Stimulated activated CD8-positive, alpha-beta memory T cell treated with anti-CD3 and anti-CD28 coated beads, Interleukin-15, amount 100 ng/mL, for 1 hour (primary cell): ENCODE measurements at regions not wholly inside any gene's neighbourhood (a gene's known extent, or its start where the extent isn't known, plus 50 kb on each side); places are given as distances from the start of the nearest gene placed in this dataset.

Experiments
- DNase-seq: peaks from one replicate; pipeline ENCODE4 v3.0.0-alpha.2; 2020; ENCODE audit warnings: low read depth

DNA sequence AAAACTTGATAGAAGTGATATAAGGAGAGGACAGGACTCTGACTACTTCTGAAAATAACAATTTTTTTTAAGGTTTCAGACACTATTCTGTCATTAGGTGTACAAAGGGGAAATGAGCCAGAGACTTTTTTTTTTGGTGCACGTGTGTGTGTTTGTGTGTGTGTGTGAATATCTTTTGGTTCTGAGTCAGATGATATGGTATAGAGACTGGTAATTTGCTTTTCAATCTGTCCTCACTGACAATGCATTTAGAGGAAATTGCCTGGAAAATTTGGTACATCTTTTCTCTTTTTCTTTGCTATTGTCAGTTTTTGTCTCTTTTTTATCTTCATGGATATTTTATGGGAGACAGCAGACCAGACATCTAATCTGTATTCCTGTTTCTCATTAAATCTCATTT, 59.3 kb downstream of the DDIT4L start:
- no peak for DNase-seq

DNA sequence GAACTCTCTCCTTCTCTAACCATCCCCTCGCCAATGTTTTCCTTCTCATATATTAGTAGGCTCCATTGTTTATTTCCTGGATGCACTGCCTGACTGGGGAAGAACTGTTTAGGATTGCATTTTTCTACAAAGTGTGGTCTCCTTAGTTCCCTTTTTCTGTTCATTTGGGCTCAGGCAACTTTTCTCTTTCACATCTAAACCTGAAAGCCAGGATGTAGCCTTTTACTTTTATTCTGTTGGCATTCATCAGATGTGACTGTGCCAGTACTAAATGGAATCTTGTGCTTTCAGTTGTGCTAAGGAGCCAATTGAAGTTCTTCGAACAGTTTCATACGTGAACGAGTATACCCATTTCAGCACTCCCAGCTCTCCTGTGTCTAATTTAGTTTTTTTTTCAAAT, 59.8 kb downstream of the DDIT4L start:
- no peak for DNase-seq

DNA sequence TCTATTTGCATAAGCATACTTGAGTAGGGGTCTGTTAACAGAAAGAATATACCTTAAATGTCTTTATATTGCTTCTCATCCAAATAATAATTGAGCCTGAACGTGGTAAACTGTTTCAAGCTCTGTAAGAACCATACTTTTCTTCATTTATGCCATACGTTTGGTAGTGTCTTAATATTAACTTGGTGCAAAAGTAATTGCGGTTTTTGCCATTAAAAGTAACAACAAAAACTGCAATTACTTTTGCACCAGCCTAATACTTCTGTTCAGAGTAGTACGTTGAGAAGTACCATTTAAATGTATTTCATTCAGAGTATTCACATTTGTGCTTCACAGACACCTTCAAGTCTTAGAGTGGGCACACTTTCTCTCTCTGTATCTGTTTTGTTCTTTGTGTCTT, 60.5 kb downstream of the DDIT4L start:
- no peak for DNase-seq

DNA sequence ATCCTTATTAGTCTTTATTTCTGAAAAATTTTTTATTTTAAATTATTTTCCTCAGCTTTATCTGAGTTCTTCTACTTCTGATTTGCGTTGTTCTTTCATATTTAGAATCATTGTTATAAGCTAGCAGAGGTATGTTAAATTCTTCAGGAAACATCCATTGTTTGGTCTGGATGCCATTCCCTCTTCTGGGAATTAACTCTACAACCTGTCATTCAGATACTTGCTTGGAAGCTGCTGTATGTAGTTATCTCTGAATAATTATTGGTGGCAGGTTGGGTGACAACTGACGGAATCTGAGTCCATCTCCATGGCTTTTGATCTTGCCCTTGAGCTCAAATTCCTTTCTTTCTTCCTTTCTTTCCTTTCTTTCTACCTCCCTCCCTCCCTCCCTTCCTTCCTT, 61.9 kb downstream of the DDIT4L start:
- DNase-seq, result no peak

DNA sequence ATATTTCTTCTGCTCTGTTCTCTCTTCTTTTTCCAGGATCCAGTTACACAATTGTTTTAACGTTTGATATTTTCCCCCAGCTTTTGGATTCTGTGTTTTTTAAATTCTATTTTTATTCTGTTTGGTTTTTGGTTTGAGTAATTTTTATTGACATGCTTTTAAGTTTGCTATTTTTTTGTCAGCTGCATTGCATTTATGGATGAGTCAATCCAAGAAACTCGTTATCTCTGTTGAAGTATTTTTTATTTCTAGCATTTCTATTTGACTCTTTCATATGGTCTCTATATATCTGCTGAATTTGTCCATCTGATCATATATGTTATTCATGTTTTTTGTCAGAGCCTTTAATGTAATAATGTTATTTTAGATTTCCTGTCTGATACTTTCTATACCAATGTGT, 65.6 kb downstream of the DDIT4L start:
- DNase-seq, result no peak

DNA sequence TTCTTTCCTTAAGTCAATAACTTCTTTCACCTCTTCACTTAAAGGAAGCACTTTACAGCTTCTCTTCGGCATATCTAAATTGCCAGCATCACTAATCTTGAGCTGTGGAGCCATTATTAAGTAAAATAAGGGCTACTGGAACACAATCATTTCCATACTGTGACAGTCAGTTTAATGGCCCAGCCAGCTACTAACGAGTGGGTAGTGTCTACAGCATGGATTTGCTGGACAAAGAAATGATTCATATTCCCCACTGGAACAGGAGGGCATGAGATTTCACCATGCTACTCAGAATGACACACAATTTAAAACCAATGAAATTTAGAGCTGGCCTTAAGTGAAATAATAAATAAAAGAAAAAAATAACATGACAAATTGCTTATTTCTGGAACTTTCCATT, 72.1 kb downstream of the DDIT4L start:
- DNase-seq, result no peak

DNA sequence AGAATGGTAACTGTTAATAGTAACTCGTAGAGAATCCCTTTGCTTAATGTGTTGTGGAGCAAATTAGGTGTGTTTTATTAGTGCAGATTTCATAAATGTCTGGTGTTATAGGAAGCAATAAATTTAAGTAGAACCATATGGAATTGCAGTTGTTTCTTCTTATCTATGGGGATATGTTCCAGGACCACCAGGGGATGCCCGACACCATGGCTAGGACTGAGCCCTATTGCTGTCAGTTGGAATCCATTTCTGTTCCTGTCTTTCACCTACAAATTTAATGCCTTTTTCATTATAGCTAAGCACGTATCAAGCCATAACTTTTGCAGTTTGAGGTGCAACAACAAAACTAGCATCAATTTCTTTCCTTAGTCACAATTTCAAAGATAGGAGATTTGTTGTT, 72.5 kb downstream of the DDIT4L start:
- DNase-seq, result no peak

DNA sequence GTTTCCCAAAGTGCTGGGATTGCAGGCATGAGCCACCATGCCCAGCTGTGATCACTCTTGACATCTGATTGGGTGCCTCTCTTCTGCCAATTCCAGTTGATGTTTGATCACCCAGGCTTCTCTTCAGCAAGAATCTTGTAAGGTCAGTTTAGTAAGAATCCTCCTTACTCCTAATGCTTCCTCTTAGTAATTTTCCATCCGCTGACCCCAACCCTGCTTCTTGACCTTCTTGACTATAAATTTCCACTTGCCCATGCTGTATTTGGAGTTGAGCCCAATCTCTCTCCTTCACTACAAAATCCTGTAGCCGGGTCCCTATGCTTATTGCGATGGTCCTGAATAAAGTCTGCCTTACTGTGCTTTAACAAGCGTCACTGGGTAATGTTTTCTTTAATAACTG, 75.4 kb downstream of the DDIT4L start:
- DNase-seq, result no peak

DNA sequence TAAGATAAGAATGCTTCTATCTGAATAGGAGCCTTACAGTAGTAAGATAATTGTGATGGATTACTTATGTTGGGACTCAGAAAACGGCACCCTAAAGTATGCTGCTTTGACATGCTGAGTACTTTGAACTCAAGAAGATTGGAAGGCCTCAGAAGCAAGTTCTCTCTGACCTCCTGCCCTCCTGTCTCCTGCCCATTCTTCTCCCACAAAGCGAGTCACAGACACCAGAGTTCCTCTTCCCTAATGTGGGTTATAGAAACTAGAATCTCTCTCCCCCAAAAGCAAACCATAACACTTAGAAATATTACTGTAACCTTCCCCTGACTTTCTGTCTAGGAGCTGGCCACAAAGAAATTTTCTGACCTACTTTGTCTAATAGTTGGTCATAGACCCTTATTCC, 76.5 kb downstream of the DDIT4L start:
- DNase-seq, result no peak

DNA sequence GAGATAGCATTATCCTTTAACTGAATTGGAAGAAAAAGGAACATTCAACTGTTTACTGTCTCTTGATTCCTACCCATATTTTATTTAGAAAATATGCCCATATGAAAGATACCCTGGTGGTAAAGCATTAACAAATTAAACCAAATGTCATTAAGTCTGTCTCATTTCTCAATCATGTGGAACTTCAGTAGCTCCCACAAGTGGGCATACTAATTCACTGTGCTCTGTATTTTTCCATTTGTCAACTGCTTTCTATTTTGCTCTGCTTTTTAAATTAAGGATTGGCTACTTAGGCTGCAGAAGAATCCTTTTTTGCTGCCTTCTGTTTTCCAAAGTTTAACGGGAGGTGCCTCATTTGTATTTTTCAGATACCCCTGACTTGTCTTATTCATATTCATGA, 77.2 kb downstream of the DDIT4L start:
- no peak for DNase-seq

DNA sequence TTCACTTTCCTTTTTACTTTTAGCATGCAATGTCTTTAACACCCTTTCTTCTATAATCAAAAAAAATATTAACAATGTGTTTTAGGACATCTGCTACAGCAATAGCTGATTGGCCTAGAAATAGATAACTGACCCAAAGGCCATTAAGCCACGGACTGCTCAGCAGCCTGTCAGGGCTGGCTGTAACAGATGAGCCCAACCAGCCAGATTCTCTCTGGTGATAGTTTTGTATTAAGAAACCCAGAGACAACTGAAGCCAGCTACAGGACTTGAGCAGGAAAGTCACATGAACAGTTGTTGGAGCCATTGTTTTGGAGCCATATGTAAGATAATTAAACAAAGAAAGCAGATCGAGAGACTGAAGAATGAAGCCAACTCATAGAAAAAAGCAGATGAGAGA, 80.3 kb downstream of the DDIT4L start:
- no peak for DNase-seq

DNA sequence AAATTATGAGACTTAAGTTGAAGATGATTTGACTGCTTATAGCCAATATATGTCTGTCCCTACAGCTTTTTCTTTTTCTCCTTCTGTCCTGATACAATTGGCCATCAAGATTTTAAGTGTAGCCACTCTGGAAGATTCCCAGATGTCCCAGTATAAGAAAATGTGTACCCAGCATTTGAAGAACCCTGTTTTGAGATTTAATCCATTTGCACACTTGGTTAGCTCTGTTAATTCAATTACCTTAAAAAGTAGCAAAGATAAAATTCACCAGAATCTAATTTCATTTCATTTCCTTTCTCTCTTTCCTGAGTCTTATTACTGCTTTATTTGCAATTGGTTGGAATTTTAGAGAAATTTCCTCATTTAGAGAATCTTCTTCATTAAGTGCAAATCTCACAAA, 81.4 kb downstream of the DDIT4L start:
- DNase-seq, result no peak

DNA sequence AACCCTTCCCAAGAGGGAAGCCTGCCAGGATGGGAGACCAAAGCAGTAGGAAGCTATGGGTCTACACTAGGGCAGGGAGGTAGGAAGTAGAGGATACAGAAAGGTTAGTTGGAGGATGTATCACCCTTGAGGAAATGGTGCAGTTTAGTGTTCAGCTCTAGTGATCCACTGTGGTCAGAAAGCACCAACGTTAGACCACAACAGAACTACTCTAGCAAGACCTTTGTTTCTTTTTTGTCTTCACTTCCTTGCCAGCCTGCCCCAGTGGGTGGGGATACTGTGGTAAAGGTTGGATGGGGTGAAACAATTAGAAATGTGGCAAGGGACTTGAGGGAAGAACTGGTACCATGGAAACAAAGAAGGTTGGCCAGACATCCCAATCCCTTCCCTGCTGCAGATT, 83.3 kb downstream of the DDIT4L start:
- no peak for DNase-seq

DNA sequence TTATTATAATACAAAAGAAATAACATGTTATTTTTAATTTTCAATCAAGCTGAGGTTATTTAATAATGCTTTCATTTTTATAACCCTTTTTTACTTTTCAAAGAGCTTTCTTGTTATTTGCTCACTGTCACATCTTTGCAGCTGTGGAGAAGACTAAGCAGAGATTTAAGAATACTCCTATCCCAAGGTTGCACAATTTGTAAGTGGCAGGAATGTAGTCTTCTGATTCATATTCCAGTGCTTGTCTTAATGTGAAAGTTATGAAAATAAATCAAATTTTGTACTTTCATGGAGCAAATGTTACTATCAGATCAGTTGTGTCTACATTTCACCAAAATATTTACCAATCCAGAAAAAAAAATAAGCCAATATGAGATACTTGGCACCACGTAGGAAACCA, 86.6 kb downstream of the DDIT4L start:
- no peak for DNase-seq

DNA sequence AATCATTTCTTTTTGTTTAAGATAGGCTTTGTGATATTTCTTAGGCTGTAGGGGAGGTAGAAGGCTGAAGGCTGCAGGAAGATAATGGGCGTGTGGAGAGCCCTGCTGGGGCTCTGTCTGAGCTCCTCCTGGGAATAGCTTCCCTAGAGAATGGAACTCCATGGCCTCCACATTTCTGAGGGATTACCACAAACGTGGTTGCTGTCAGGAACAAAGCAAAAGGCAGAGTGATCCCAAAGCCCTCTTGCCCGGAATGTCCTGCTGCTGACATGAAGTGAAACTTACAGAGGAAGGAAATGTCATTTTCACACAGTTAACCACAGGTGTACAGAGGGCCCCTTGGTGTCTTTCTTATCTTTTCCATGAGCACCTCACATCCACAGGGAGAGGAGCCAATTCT, 89.3 kb downstream of the DDIT4L start:
- DNase-seq, result no peak

DNA sequence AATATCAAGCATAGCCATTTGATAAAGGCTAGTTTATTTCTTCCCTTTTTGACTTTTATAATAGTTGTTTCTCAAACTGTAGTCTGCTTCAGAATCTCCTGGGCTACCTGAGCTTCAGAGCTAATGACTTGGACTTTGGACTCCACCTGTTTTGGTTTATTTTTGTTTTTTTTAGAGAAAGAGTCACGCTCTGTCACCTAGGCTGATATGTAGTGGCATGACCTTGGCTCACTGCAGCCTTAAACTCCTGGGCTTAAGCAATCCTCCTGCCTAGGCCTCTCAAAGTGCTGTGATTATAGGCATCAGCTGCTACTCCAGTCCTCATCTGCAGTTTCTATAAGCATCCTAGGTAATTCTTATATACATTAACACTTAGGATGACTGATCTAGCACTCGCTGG, 90.5 kb downstream of the DDIT4L start:
- no peak for DNase-seq

DNA sequence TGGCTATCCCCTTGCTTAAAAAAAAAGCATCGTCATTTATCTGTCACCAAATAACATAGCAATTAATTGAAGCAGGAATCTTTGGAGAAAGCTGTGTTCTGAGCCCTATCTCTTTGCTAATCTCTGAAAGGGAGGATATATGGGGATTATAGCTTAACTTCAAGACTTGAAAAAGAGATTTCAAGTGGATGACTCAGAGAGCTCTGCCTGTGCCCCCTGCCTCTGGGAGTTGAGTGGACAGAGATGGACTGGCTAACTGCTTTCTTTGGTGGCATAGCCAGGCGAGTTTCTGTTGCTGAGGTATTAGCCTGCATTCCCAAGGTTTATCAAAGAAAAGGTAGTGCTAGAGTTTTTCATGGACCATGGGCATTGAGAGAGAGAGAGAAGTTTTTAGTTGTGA, 91.6 kb downstream of the DDIT4L start:
- no peak for DNase-seq

DNA sequence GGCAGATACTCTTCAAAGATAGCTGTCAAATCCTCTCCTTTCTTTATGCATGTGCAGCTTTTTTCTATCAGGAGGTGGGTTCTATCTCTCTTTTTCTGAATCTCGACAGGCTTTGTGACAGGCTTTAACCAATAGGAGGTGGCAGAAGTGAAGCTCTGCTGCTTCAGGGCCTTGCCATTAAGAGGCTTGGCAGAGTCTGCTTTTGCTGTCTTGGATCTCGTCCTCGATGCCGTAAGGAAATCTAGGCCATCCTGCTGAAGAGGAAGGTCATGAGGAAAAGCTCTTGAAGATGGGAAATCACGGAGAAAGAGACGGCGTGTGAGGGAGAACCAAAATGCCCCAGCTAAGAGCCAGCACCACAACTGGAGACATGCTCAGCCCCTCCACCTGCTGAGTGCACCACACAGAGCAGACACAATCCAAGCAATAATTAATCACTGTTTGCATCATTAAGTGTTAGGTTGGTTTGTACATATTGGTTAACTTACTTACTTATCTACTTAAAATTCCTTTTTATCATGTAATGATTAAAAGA, 92.2 kb downstream of the DDIT4L start:
- no peak for DNase-seq

DNA sequence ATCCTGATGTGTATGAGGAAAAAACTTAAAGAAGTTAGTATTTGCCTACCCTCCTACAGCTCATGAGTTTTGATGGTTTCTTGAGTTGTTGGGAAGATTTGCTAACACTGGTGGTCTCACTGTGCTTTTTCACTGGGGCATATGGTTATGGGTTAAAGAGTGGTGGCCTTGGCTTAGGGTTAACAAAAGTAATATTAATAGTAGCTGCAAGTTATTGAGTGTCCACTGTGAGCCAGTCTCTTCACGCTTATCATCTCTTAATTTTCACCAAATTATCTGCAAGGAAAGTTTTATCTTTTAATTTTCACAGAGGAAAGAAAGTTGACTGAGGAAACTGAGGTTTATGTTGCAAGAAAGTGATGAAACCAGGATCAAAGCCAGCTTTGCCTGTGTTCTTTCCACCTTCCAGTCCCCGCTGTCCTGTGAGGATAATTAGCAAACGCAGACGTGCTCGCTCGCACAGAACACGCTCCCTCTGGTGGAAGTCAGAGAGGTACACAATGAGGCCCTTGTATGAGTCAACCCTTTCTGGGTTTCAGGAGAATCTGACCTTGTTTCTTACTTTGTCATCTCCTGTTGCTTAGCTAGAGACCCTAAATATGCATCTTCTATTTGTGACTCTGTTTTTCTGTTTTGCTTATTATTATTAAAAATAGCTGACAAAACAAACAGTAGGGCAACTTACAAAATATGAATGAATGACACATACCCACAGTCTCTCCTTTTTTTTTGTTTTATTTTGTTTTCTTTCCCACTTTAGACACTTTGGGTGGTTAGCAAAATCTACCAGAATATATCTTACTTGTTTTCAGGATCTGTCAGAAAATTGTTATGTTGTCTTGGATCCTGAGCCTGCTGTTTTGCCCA, 94.3 kb downstream of the DDIT4L start:
- DNase-seq, result peak; percentile 7

DNA sequence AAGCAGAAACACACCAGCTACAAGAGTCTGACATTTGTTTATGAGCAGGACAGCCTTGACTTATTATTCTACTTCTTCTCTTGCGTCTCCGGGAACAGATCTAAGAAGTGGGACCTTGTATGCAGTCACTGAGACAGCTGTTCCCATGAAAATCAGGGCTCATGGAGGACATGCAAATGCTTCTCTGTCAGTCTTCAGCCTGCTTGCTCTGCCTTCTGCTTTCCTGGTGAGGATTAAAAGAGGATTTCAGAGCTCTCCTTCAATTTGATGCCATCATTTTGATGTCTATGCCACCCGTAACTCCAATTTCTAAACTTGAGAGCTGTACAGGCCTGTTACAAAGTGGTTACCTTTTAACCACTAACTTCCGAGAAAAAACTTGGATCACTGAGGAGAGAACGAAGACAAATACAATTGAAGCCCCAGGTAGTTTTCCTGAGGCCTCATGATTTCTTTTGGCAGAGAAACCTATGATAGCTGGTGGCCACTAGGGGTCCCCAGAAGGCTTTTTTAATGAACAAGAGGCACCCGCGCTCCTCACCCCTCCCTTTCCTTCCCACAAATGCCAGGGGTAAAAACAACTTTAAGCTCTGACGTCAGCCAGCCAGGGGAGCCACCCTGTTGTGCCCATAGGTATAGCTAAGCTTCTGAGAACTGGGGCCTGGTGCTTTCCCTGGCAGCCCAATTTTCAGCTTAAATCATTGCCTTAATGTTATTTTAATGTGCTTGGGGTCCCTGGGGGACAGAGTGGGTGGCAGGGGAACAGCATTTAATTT, 97.0 kb downstream of the DDIT4L start:
- DNase-seq, result peak; percentile 77

DNA sequence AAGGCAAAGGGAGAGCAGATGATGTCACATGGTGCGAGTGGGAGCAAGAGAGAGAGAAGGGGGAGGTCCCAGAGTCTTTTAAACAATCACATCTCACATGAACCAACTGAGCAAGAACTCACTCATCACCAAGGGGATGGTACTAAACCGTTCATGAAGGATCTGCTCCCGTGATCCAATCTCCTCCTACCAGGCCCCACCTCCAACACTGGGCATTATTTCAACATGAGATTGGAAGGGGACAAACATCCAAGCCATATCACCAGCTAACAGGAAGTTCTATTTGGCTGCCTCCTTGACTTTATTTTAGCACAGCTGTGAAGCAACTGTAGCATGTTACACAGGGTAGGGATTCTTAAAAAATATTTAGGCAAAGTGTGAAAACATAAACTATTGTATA, 102.5 kb downstream of the DDIT4L start:
- DNase-seq, result no peak

DNA sequence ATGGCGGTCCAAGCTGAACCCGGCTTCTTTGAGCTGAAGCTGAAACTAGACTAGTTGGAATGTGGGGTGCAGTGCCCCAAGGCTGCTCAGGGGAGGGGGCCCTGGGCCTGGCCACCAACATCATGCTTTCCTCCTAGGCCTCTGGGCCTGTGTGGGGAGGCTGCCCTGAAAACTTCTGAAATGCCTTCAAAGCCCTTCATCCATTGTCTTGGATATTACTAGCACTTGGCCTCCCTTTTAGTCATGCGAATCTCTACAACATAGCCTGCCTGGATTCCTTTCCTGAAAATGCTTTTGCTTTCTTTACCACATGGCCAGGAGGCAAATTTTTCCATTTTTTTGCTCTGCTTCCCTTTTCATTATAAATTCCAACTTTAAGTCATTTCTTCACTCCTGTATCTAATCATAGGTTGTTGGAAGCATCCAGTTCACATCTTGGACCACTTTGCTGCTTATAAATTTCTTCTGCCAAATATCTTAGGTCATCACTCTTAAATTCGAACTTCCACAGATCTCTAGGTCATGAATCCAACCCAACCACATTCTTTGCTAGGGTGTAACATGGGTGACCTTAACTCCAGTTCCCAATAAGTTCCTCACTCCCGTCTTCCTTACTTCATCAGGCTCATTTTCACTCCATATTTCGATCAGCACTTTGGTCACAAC, 103.4 kb downstream of the DDIT4L start:
- no peak for DNase-seq

DNA sequence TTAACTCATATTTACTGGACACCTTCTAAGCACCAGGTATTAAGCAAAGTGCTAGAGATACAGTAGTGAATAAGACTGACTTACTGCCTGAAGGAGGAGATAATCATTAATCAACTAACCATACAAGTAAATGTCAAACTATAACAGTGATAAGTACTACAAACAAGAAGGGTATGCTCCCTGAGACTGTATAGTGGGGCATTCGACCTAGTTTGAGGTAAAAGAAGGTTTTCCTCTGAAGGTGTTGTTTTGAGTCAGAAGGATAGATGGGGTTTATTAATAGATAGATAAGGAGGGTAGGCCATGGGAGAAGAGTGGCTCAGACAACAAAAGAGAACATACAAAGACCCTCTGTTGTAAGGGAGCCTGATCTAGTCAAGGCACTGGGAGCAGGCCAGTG, 105.4 kb downstream of the DDIT4L start:
- DNase-seq, result no peak
